Loucy (cell line): ENCODE measurements at regions not wholly inside any gene's neighbourhood (a gene's known extent, or its start where the extent isn't known, plus 50 kb on each side); places are given as distances from the start of the nearest gene placed in this dataset.

Experiments used
- H2AFZ ChIP-seq: fragments of 200-600 bp; sonication (generic); 2 replicates; pipeline ENCODE4 v1.6.0; 2016; ENCODE audit warnings: antibody characterized with exemption, mild to moderate bottlenecking, low read length, moderate library complexity
- H3F3A ChIP-seq: fragments of 200-600 bp; 2 replicates; pipeline ENCODE4 v1.6.0; 2016; ENCODE audit warnings: antibody characterized with exemption, low read depth, mild to moderate bottlenecking
- H3K27me3 ChIP-seq: fragments of 200-600 bp; sonication (generic); 2 replicates; pipeline ENCODE4 v1.6.1; 2014; ENCODE audit warnings: low read length, mild to moderate bottlenecking; ENCODE audit not compliant: insufficient read depth, poor library complexity, severe bottlenecking
- H3K36me3 ChIP-seq: fragments of 200-600 bp; sonication (generic); 2 replicates; pipeline ENCODE4 v1.6.1; 2016; ENCODE audit warnings: low read length; ENCODE audit not compliant: insufficient read depth
- H3K4me1 ChIP-seq: fragments of 200-600 bp; sonication (generic); 2 replicates; pipeline ENCODE4 v1.5.1; 2014; ENCODE audit warnings: low read length, mild to moderate bottlenecking; ENCODE audit not compliant: insufficient read depth, poor library complexity, severe bottlenecking
- H3K4me2 ChIP-seq: fragments of 200-600 bp; sonication (generic); 2 replicates; pipeline ENCODE4 v1.6.0; 2014; ENCODE audit warnings: antibody characterized with exemption, low read length, low read depth, mild to moderate bottlenecking; ENCODE audit not compliant: poor library complexity, severe bottlenecking
- H3K4me3 ChIP-seq: fragments of 200-600 bp; sonication (generic); 2 replicates; pipeline ENCODE4 v1.5.1; 2014; ENCODE audit warnings: low read length, mild to moderate bottlenecking, mixed read lengths; ENCODE audit not compliant: poor library complexity, severe bottlenecking
- H3K79me2 ChIP-seq: fragments of 200-600 bp; sonication (generic); 2 replicates; pipeline ENCODE4 v1.6.1; 2014; ENCODE audit warnings: low read length; ENCODE audit not compliant: insufficient read depth
- H3K9ac ChIP-seq: fragments of 200-600 bp; sonication (generic); 2 replicates; pipeline ENCODE4 v1.6.0; 2014; ENCODE audit warnings: mild to moderate bottlenecking, low read depth, low read length, moderate library complexity; ENCODE audit not compliant: poor library complexity, severe bottlenecking
- H3K9me2 ChIP-seq: fragments of 200-600 bp; sonication (generic); replicated peaks from 2 replicates; pipeline ENCODE4 v1.6.1; 2016; ENCODE audit warnings: low read depth, low read length, mixed read lengths
- H3K9me3 ChIP-seq: fragments of 200-600 bp; sonication (generic); 2 replicates; pipeline ENCODE4 v1.6.1; 2014; ENCODE audit warnings: mild to moderate bottlenecking, antibody characterized with exemption, low read length, low read depth; ENCODE audit not compliant: insufficient read depth
- H4K20me1 ChIP-seq: fragments of 200-600 bp; sonication (generic); 2 replicates; pipeline ENCODE4 v1.6.0; 2014; ENCODE audit warnings: antibody characterized with exemption, low read length, mild to moderate bottlenecking; ENCODE audit not compliant: insufficient read depth, poor library complexity, severe bottlenecking
- EZH2phosphoT487 ChIP-seq: fragments of 200-600 bp; IDR thresholded peaks from 2 replicates; pipeline ENCODE4 v1.6.1; 2018; ENCODE audit warnings: antibody characterized with exemption, mild to moderate bottlenecking, moderate library complexity, borderline replicate concordance
- TF ChIP-seq, protein P1 (sequence below): fragments of 200-600 bp; sonication (generic); conservative IDR thresholded peaks from 2 replicates; pipeline ENCODE4 v1.5.1; 2014; ENCODE audit warnings: mild to moderate bottlenecking, antibody characterized with exemption, low read length

DNA sequence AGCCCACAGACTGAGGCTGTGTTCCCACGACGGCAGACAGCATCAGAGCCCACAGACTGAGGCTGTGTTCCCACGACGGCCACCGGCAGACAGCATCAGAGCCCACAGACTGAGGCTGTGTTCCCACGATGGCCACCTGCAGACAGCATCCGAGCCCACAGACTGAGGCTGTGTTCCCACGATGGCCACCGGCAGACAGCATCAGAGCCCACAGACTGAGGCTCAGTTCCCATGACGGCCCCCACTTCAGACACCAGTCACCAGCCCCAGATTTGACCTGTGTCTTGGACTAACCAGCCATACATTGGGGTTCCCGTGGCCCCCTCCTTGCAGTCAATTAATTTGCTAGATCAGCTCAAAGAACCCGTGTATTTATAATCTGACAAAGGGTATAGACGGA is 57.8 kb upstream of the SNTG2 start:
- Histone ChIP-seq H3K4me3 (no peak overlapping the region), H3K4me2 (peak overlapping the region; percentile 9), H3K9me3 (peaks cover 12% of the 10 kb centered on the region; the same call in 1 of the 2 replicates), H3K9ac (no peak overlapping the region), H3K4me1 (no peaks in the 10 kb centered on the region), H3F3A (no peaks in the 10 kb centered on the region), H3K9me2 (no peaks in the 10 kb centered on the region), H3K27me3 (no peaks in the 10 kb centered on the region), H3K79me2 (no peaks in the 10 kb centered on the region), H4K20me1 (no peaks in the 10 kb centered on the region), H3K36me3 (no peaks in the 10 kb centered on the region), H2AFZ (peak overlapping the region; percentile 4; the same call in 1 of the 2 replicates)
- no peak for TF ChIP-seq EZH2phosphoT487
- TF ChIP-seq, protein P1, sequence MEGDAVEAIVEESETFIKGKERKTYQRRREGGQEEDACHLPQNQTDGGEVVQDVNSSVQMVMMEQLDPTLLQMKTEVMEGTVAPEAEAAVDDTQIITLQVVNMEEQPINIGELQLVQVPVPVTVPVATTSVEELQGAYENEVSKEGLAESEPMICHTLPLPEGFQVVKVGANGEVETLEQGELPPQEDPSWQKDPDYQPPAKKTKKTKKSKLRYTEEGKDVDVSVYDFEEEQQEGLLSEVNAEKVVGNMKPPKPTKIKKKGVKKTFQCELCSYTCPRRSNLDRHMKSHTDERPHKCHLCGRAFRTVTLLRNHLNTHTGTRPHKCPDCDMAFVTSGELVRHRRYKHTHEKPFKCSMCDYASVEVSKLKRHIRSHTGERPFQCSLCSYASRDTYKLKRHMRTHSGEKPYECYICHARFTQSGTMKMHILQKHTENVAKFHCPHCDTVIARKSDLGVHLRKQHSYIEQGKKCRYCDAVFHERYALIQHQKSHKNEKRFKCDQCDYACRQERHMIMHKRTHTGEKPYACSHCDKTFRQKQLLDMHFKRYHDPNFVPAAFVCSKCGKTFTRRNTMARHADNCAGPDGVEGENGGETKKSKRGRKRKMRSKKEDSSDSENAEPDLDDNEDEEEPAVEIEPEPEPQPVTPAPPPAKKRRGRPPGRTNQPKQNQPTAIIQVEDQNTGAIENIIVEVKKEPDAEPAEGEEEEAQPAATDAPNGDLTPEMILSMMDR = no peak

DNA sequence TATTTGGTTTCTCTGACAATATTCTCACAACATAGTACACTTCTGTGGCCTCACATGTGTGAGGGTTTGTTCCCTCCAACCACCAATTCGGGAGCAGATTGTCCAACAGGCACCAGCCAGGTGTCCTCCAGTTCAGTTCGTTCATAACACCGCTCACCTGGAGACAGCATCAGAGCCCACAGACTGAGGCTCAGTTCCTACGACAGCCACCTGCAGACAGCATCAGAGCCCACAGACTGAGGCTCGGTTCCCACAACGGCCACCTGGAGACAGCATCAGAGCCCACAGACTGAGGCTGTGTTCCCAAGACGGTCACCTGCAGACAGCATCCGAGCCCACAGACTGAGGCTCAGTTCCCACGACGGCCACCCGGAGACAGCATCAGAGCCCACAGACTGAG is 58.2 kb upstream of the SNTG2 start:
- H3F3A ChIP-seq = no peaks in the 10 kb centered on the region
- H3K9ac ChIP-seq = no peak overlapping the region
- no peaks in the 10 kb centered on the region for H3K9me2 ChIP-seq
- no peaks in the 10 kb centered on the region for H4K20me1 ChIP-seq
- no peaks in the 10 kb centered on the region for H3K27me3 ChIP-seq
- no peak overlapping the region for H3K4me2 ChIP-seq
- no peak overlapping the region for H2AFZ ChIP-seq
- no peaks in the 10 kb centered on the region for H3K36me3 ChIP-seq
- H3K9me3 ChIP-seq = peaks cover 7% of the 10 kb centered on the region; the same call in 1 of the 2 replicates
- no peaks in the 10 kb centered on the region for H3K79me2 ChIP-seq
- TF ChIP-seq, protein P1 = no peak
- no peak for TF ChIP-seq EZH2phosphoT487
- no peaks in the 10 kb centered on the region for H3K4me1 ChIP-seq
- H3K4me3 ChIP-seq = no peak overlapping the region

DNA sequence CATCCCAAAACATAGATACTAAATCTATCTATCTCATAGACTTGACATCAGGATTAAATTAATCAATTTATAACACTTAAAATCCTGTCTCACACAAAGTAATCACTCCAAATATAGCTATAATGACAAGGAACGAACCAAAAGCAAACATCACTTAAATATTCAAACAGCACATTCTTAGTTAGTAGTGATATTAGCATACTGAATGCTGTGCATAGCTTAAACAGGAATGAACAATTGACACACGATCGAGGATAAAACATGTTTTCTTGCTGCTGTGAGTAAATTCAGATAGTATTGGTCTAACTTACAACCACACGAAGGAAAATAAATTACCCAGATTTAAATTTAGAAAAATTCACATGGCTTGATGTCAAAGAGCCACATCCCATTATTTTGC is 58.9 kb upstream of the SNTG2 start:
- Histone ChIP-seq H3K4me3 (no peak overlapping the region), H4K20me1 (no peaks in the 10 kb centered on the region), H3K79me2 (no peaks in the 10 kb centered on the region), H3K9me3 (peaks cover 1% of the 10 kb centered on the region; the same call in 1 of the 2 replicates), H3K4me1 (no peaks in the 10 kb centered on the region), H3K27me3 (no peaks in the 10 kb centered on the region), H3F3A (no peaks in the 10 kb centered on the region), H3K36me3 (no peaks in the 10 kb centered on the region), H3K9me2 (no peaks in the 10 kb centered on the region), H3K9ac (no peak overlapping the region), H3K4me2 (no peak overlapping the region), H2AFZ (no peak overlapping the region)
- TF ChIP-seq, protein P1 = no peak
- TF ChIP-seq EZH2phosphoT487 = no peak
